ENCODE measurements at regions not wholly inside any gene's neighbourhood (a gene's known extent, or its start where the extent isn't known, plus 50 kb on each side); places are given as distances from the start of the nearest gene placed in this dataset.

DNA sequence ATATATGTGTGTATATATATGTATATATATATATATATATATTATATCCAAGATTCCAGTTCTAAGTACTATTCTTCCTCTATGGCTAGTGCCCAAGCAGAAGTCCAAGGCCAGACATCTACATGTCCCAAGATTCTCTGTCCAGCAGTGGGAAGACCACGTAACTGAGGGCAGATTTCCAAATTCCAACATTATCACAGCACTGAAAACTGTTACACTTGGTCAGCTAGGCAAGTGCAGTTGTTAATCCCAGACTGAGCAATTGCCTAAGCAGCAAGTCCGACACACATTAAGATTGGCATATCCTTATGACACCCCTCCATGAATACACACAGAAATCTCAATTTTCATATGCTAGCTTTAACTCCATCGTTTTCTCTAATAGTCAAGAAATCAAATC lies 1148.5 kb downstream of the IGSF11 start:
- no peak for DNase-seq

DNA sequence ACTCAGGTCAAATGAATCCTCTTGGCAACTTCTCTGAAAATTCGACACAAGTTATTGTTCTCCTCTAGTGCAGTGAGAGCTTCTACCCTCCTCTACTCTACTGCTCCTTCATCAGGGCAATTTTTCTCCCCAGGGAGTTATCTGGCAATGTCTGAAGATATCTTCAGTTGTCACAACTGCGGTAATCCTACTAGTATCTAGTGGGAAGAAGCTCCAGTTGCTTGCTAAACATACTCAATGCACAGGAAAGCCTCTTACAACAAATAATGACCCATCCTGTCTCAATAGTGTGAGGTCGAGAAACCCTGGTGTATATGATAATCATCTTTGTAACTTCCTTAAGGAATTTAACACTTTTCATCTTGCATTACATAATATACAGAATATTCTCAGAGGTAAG lies 1147.6 kb downstream of the IGSF11 start:
- DNase-seq: no peak

DNA sequence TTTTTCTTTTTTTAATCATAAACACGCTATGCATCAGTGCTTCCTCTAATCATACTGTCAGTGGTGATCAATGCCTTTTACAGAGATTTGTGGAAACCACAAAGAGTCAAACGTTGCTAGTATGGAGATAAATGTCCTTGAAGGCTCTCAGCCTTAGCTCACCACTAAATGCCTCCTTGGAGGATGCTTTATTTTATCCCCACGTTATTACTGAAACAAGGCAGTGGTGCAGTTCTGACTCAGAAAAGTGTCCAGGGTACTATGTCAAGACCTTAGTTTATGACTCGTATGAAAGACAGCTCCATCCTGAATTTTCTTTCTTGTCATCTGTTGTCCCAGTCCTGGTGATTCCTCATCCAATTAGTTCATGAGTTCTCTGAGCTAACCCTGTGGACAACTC lies 1146.7 kb downstream of the IGSF11 start:
- DNase-seq: no peak

DNA sequence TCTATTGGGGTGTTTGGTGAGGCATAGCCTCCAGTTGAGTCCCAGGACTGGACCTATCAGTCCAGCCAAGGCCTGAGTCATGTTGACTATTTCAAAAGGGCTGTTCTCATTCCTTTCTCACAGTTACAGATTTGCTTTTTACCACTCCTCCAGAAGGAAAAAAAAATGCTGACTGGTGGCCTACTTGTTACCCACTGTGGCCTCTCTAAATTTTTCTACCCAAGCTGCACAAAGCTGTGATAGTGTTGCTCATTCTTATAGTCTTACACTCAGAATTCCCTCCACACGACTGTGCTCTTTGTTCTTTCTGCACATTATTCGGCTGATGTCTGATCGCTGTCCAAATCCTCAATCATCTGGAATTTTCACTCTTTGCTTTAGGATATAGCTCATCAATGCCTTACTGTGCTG lies 1142.2 kb downstream of the IGSF11 start:
- no peak for DNase-seq

DNA sequence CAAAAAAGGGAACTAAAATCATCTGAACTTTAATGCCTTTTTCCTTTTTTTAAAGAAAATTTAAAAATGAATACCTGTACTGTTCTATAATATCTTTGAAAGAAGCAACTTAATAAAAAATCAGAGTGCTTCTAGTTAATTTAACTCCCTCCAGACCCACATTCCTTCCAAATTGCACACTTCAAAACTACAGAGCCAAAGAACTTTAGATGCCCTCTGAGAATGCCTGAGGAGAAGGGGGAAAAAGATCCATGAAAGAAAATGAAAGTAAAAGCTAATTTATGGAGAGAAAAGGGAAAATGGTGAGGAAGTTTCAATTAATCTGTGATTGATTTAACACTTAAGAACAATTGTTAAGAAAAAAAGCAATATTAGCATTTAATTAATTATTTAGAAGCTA lies 1141.6 kb downstream of the IGSF11 start:
- DNase-seq: no peak

DNA sequence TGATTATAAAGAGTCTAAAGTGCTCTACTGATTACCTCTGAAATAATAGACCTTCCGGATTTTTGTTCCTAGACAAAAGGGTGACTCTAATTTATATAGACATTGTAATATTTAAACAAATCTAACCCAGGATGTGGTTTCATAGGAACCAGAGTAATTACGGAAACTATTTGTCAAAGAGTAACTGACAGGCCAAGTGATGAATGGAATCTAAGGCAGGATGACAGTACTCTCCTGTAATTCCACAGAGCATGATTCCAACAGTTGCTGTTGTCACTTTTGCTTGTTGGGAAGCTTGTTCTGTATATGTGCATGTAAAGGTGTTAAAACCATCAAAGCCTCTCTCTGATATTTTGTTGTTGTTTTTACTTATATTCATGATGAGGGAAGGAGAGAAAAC lies 1141.0 kb downstream of the IGSF11 start:
- DNase-seq: no peak

DNA sequence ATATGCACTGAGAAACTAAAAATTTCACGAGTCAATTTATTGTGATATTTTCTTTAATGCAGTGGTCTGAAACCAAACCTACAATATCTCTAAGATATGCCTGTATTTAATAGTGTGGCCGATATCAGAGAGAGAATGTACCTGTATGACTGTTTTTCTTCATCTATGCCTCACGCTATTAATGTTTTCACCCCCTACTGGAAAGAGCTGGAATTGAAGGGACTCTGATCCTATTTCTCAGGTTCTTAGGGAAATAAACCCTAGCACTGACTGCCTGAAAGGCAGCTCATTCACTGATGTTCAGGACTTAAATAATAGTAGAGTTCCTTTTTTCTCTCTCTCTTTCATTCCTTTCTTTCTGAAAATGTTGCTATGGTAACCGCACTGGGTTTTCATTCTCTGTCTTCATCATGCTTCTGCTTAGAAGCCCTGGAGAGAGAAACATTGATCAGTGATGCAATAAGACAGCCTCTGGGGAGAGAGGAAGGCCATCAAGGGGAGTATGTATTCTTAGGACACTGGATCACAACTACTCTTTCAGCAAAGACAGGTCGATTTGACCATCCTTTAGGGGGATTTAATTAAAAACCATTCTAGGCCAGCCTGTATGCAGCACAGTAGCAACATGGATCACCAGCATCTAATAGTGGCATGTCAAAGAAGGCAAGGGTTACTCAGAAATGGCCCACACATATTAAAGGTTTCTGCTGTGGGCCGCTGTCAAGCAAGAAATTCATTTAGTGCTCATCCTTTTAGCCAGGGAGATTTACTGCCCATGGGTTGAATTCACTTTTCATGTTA lies 1135.7 kb downstream of the IGSF11 start:
- no peak for DNase-seq

DNA sequence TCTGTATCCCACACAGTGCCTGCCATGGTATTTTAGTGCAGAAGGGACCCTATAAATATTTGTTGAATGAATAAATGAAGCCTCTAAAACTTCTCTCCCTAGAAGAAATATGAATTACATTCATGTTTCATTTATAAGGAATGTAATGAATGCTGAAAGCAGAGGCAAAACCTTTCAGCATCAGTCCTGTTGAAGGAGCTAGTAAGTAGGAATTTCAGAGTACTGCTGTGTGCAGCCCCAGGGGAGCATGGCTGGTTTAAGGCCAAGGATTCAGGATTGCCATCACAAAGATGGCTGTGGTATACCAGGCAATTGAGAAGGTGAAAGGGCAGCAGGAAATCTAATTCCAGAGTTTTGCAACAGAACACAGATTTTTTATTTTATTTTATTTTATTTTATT lies 1131.4 kb downstream of the IGSF11 start:
- no peak for DNase-seq

DNA sequence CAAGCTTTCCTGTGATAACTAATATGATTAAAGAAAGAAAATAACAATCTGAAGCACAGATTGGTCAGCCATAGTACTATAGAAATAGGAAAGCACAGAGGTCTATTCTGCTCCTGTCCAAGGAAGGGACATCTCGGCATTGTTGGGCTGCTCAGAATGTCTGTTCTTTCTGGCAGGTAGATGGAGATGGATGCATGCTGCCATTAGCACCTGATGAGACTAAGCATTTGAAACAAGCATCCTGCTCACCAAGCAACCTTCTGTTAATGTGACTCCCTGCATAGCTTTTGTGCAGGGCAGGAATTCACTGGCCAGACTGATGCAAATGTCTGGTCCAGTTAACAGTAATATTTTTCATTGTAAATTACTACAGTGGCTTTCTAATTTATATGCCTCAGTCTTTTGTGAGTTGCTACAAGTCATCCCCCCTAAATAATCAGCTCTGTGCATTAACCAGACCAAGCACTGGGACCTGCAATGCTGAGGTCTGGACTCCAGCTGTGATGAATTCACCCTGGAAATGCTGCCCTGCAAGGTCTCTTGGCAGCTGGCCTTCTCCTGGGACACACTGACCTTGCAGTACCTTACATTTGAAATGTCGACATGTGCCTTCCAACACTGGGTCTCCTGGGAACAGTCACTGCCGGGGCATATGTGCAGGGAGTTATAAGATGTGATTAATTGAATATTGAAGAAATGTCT lies 1123.7 kb downstream of the IGSF11 start:
- DNase-seq: no peak

DNA sequence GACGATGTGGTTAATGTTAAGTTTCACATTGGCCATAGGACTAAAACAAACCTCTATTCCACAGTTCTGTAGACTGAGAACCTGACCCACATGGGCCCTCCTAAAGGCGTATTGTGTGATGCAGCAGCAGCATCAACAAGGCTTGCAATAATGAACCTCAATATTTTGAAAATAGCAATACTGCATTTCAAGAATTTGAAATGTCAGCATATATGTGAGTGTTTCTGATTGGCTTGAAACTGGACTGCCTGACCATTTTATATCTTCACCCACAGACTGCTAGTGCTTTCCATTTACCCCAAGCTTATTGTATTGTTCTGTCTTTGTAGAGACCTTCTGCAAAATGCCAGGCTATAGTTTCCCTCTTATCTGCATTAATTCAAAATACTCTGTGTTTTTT lies 1122.3 kb downstream of the IGSF11 start:
- DNase-seq: no peak

DNA sequence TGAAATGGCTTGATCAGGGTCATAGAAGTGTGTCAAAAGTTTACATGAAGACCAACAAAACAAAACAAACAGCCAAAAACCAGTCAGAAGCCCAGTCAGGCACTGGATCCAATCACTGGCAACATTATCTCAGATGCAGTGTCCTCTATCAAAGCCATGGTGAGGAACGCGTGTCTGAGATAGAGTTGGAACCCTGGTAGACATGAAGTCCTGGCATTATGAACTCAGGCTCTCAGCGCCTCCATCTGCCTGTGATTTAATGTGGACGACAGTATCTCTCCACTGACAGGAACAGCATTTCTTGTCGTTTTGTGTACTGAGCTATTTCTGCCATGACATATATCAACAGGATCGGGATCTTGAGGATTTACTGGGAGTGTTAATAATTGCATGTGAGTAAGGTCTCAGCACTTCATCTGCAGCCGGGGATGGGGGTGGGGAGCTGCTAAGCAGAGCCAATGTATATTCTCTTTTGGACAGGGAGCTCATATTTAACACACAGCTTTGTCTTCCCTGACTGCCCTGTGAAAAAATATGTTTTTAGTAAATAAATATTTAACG lies 1120.0 kb downstream of the IGSF11 start:
- DNase-seq: no peak

DNA sequence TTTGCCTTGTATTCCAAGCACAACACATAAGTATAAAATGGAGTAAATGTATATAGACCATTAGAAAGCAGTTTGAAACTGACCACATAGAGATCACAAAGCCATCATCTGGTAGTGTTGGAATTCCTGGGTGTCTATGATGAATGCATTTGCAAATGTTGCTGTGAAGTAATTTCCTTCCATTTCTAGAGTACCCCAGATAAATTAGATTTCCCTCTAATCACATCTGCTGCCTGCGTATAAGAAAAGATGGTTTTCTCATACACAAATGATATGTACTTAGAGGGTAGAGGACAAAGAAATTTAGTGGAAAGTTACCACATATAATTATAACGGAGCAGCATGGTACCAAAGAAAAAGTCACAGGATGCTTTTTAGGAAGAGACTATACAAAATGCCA lies 1117.8 kb downstream of the IGSF11 start:
- DNase-seq: no peak

DNA sequence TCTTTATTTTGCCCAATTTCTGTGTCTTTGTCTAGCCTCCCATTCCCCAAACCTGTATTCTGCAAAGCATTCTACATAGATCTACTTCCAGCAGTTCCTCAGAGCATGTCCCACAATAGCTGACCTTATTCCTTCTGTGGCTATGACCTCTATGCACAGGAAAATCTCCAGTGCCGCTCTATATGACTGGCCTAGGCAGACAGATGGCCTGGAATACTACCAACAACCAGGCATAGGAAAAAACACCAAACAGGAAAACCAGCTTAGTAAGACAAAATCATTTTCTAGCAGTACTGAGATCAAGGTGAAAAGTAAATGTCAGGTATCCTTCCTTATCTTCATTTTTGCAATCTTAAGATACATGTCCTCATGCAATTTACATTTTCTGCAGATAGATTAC lies 1115.0 kb downstream of the IGSF11 start:
- no peak for DNase-seq

DNA sequence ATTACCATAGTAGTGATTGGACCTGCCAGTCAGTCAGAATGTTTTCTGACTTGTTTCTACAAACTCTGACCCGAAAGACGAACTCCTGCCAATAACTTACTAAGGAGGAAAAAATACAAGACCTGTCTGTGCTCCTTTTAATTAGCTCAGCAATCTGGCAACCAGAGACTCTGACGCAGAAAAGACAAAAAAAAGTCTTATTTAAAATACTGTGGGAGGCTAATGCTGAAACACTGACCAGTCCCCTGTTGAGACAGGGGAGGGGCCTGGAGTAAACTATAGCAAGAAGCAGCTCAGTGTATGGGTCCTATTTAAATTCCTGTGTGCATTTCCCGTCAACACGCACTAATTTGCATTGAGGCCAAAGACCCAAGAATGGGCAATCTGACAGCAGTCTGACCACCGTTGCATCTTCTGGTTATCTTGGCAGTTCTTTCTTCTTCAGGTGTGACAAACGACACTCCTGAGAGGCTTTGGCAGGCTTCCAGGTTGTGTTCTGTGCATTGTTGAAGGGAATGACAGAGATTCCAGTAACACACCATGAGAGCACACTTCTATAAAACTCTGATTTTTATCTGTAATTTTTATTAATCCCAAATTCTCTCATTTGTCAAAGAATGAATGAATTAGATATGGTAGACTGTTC lies 1114.3 kb downstream of the IGSF11 start:
- DNase-seq: no peak

DNA sequence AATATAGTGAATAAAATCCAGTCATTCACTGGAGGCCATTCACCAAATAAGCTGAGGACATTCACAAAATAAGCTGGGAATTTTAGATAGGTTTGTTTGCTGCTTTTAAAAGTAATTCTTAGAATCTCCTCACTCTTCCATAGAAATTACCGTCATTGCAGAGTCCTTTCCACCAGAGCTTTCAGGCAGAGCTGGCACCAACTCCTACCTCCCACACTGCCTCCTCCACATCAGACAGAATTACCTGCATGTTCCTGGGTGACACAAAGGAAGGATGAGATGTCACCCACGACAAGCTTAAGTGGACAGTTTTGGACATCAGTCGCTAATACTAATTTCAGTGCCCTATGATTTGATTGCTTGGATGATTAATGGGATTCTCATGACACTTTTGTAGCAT lies 1113.2 kb downstream of the IGSF11 start:
- no peak for DNase-seq

DNA sequence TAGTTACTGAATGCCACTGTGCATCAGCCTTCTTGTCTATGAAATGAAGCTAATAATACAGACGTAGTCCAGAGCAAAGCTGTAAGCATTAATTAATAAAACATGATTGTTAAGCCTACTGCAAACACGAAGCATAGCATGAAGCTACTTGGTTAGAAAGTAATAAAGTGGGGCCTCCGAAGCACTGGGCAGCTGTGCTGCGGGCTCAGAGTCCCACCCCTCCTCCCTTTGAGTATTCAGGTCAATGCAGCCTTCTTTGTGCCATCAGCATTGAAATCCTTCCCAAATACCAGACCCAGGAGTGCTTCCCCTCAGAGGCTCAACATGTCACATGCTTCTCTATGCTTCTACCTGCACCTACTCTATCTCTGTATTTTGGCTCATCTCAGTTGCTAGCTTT lies 1112.6 kb downstream of the IGSF11 start:
- no peak for DNase-seq

DNA sequence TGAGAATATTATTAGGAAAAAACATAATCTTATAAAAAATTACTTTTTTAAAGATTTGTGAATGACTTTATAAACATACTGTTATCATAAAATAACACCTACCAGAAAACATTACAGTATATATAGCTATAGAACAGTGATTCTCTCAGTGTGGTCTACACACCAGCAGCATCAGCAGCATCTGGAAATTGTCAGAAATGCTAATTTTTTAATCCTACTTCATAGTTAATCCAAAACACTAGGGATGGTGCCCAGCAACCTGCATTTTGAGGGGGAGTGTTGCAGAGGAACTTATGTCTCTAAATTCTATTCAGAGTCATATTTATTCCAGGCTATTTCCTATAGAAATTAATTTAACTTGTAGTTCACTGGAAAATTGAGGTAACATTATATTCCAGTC lies 1107.8 kb downstream of the IGSF11 start:
- no peak for DNase-seq

DNA sequence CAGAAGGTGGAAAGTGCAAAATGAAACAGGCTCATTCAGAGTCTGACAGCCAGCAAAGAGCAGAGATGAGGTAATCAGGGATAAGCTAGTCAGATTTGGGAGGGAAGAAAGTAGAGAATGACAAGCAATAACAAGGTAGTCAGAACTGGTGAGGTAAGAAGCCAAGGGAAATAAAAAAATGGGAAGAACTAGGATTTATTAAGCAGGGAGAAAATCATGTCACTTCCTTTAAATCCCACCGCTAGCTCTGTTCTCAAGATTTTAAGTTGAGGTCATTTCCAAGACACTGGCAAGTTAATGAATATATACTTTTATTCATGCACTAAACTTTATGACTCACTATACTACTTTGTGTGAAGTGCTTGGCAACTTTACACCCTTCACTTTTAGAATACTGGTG lies 1106.8 kb downstream of the IGSF11 start:
- no peak for DNase-seq

DNA sequence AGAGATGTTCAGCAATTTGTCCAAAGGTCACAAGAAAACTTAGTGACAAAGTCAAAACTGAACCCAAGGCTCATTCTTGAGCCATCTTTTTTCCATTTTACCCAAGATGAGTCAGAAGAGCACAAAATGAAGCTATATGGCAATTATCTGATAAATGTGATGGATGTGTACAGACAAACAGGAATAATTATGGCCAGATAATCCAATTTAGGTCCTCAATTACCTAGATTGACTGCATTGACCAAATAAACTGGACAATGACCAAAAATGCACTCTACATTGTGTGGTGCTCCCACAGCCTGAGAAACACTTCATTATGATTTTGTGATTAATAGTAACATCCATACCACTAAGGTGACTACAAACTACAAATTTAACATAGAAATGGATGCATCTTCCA lies 1105.8 kb downstream of the IGSF11 start:
- no peak for DNase-seq

DNA sequence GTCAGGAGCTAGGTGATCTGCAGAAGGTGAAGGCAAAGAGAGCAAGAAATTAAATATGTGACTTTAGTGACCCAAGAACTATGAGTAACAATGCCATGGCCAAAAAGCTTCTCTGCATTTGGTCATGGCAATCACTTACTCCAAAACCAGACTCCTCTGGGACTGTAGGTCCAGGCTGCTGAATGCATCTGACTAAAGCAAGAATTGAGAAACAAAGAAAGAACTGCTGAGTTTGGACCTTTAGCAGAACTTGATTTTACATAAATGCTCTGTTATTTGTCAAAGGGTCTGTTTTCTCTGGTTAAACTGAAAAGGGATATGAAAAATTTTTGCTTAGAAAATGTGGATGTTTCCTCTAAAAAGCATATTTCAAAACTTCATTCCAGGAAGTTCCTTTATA lies 1102.2 kb downstream of the IGSF11 start:
- no peak for DNase-seq

DNA sequence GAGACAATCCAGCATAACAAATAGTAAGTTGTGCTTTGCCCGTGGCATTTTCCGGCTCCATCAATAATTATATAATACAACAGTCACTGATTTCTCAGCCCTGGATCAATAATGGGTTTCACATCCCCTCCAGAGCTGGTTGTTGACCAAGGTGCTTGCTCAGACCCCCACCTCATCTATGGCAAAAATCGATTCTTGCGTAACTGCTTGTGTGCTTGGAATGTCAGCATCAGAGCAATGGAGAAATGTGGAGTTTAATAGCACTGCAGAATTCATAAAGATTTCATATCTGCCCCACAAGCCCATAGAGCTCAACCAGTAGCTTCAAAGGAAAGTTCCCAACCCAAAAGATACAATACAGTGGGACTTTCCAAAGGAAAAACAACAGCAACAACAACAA lies 1098.5 kb downstream of the IGSF11 start:
- DNase-seq: no peak

DNA sequence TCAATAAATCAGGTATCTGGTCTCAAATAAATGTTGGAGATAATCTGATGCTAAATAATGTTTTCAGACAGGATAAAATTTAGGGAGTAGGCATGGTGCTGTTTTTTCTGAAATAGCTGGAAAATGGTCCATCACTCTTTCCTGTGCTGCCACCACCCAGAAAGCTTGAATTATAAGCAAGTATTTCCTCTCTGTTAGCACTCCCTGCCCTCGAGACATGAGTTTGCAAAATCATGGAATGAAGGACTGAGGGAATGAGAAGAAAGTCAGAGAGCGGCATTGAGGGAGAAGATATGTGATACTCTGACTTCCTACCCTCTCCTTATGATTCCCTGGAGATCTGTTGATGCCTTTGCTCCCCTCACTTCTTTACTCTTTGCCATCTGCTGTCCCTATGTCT lies 1095.7 kb downstream of the IGSF11 start:
- no peak for DNase-seq

All from muscle of arm (tissue), 1 donor.